HK-2 (cell line): ENCODE measurements at regions not wholly inside any gene's neighbourhood (a gene's known extent, or its start where the extent isn't known, plus 50 kb on each side); places are given as distances from the start of the nearest gene placed in this dataset.

ENCODE experiments used
- DNase-seq: peaks from one replicate; pipeline ENCODE4 v3.0.0-alpha.2; 2018; ENCODE audit not compliant: unreplicated experiment

DNA sequence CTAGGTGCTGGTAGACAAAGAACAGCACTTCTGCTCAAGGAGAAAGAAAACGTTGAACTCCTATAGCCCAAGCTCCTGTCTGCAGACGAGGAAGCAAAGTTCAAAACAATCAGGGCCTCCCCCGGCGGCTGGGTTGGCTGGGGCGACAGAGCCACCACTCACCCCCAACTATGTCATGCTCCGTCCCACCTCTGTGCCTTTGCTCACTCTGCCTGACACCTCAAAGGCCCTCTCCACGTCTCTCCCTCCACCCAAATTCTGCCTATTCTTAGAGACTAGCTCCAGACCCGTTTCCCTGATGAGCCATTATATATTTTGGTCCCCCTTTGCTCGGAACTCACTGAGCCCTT, 304.3 kb downstream of the TLE3 start:
- DNase-seq = no peak

DNA sequence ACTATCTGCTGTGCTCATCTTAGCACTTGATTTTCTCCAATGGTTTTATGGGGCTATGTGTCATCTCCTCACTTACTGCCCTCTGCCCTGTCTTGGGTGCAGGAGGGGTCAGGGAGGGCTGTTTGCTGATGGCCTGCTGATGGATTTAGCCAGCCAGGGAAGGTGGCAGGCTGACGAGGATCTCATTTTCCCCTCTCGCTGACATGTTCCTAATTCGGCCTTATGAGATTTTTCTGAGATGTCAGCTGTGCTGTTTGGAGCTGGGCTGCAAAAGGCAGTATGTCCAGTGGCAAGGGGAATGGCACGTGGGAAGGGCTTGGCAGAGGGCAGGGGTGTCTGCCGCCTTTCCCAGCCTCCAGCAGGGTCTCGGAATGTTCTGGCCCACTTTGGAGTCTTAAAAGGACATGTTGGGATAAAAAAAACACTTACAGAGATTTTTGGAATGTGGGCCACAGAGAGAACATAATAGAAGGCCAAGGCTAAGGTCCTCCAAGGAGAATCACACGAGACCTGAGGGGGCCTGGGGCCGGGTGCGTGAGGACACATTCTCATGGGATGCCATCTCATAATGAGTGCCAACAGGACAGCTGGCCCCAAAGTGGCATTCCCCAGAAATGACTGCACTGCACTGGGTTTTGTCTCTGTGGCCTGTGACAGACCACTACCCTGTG, 303.8 kb downstream of the TLE3 start:
- no peak for DNase-seq

DNA sequence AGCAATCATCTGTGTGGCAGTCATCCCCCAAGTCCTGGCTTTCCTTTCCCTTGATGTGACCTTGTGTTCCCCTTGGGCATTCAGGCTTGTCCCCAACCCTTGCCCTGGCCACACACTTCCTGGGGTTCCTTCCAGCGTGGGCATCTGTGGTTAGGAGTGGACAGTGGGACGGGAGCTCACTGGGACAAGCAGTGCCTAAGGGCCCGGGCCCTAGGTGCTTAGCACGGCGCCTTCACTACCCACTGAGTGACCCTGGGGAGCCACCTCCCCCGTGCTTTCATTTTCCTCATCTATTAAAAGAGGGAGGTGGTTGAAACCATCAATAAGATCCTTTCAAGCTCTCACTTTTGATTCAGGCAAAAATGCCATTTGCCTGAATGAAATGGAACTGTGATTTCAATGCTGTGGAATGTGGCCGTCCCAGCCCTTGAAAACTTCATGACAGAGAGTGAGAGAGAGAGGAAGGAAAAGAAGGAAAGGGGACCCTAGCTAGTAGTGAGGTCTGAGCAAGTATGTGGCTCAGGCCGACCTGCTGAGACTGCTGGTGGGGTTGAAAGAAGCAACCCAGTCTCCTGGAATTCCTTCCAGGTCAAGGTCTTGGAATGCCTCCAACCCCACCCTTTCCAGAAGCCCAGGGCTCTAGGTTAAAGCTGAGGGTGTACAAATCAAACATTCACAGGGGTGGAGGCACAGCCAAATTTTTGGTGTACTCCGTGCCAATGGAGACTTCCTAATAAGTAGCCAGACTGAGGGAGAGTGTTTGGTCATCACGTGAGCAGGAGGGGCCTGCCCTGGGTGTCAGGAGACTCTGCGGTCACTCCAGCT, 302.9 kb downstream of the TLE3 start:
- peak; percentile 18 for DNase-seq

DNA sequence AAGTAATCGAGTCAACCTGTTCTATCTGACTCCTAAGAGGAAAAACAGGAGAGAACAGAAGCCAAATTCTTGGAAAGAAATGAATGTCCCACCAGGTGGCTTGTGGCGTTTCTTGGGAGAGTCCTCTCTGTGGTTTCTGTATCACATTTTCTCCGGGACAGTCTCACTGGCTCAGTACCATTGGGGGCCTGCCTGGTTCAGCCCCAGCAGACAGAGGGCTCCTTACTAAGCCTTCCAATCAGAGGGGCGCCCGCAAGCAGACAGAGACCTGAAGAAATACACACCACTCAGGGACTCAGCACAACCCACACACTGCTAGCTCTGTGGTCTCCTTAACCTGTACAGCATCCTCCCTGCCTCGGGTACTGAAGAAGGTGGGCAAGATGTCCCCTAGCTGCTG, 302.1 kb downstream of the TLE3 start:
- DNase-seq = no peak

DNA sequence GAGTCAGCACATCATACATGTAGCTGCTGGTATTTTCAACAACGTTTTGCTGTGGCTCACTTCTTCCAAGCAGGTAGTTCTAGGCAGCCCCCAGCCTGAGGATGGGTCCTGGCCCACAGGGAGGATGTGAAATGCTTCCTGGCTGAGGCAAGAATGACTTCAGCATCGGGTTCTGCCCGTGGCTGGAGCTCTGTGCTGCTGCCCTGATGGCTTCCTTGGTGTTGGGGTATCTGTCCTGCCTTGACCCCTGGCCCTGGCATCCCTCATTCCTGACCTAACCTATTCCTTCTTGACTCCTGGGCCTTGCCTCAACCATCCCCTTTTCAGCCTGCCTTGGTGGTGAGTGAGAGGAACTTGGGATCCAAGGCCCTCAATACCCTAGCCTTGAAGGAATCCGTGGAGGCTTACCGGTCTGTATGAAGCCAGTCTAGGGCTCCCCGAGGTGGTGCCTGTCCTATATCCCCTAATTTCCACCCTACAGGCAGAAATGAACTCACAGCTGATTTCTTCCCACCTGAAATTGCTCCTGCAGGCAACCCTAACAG, 300.6 kb downstream of the TLE3 start:
- DNase-seq = no peak

DNA sequence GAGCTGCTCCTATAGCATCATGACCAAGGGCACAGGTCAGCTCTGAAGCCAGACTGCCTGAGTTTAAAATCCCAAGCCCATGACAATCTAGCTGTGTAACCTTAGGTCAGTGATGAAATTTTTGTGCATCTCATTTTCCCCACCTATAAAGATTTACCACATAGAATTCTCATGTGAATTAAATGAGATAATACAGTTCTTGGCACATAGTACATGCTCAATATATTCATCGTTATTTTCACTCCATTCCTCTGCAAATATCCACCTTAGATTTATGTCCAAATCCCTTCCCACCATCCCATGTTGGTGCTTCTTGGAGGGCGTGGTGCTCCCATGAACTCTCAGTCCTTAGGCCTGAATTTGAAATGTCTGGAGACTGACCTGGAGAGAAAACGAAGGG, 300.1 kb downstream of the TLE3 start:
- no peak for DNase-seq

DNA sequence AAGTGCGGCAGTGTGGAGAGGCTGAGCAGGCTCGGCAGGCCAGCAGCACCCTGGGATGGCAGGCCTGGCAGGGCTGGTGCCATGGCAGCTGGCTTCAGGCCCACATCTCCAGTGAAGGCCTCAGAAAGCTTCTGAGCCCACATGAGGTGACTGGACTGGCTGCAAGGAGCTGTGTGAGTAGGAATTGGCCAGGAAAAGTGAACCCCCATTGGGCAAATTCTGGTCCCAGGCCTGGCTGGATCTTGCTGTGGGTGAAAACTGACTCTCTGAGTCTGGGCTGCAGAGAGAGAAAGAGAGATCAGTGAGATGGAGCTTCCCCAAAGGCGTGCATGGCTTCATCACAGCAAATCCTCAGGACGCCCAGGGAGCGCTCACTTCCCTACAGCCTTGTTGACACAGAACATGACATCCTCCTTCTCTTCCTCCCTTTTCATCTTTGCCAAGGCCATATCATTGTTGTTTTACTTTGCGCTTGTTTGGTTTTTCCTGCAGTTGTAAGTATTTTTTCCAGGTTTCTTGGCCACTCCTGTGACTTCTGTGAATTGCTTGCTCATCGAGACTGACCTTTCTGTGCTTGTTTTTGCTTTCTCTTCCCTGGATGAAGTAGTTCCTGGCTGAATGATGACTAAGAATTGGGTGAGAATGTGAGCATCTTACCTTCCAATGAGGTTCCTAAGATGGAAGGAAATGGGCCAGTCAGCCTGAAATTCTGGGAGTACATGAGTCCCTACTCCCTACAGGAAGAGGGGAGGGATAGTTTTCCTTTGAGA, 299.1 kb downstream of the TLE3 start:
- DNase-seq = no peak

DNA sequence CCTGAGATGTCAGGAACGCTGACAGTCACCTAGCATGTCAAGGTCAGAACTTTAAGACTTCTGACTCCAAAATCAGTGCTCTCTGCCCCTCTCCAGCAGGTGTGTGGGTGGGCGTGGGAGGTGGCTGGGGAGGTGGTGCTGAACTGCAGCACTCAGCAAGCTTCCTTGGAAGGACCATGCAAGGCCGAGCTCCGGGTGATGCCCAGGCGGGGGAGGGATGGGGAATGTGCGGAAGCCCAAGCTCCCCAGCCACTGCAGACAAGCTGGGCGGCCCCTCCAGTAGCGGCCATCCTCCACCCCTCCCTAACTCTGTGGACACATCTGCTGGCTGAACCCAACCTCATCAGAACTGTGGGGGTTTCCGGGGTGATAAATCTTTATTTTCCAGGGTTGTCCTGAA, 296.6 kb downstream of the TLE3 start:
- no peak for DNase-seq

DNA sequence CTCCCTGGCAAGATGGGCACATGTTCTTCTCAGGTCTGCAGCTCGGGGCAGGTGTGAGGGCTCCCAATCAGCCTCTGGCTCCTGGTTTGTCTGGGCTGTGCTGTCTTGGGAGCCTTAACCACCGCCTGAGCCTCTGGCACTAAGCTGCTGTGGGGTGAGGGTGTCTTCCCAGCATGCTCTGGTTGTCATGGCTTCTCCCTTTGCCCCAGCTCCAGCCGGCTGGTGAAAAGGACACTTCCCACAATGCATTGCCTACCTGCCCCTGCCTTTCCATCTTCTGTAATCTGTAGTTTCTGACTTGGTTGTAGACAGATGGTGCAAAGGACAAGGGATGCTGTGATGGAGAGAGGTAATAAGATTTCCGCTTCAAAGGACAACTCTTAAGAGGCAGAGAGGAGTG, 295.3 kb downstream of the TLE3 start:
- no peak for DNase-seq

DNA sequence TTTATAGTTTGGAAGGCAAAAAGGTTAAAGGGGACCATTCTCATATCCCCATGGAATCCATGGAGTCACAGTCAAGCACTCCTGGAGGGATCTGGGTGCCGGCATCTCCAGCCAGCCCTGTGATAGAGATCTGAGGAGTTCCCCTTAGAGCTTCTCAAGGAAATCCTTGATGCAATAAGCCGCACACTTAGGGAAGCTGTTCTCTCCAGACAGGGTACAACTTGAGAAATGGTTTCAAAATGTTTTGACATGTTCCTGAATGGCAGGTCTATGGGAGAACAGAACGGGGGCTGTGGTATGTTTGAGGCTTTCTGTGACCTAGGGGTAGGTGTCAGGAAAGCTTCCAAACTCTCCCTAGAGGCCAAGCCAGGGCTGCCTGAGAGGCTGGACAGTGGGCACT, 292.9 kb downstream of the TLE3 start:
- DNase-seq = no peak

DNA sequence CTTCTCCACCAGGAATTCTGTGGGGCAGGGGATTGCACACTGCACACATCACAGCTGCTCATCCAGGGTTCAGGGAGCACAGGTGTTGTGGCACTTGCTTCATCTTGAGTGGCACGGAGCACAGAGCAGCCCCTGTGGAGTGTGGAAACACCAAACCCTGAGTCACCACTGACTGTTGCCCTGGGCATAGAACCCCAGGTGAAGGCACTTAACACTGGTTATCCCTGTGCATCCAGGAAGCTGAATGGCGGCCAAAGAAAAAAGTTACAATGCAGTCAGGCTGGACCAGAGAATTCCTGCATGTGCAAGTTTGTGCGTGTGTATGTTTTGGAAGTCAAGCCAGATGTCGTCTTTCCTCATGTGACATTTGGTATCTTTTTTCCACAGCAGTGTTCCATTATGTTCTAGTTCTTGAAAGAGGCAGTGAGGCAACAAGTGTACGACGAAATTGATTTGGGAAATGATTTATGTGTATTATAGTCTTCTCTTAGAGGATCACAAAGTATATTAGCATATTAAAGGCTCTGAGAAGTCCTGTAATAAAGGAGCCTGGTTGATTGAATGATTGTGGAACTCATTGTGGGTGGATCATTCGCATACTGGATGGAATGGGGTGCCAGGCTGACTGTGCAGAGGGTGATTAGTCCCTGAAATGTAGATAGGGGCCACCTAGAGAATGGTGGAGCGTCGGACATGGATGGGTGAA, 292.3 kb downstream of the TLE3 start:
- DNase-seq = no peak

DNA sequence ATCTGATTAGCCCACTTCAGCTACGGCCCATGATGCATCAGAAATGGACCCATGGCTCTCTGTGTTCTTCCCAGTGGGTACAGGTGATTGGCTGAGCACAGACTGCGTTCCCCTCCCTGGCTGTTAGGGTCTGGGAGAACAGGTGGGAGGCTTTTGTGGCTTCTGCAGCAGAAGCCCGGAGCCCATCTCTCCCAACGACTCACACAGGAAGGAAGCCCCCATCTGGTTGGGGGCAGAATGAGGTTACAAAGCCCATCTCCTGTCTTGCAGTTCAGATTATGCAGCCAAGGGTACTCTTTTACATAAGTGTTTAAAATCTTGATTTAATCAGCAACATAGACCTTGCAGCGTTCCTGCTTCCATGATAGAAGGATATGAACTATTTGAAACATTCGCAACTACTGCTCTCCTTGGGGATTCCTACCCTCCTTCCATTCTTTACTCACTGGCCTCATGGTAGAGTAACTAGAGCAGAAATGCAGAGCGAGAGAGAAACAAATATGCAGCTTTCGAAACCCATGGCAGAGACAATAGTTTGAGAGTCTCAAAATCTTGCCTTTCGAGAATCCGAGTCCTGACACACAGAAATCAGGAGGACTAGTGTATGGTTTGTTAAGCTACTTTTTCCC, 291.3 kb downstream of the TLE3 start:
- no peak for DNase-seq

DNA sequence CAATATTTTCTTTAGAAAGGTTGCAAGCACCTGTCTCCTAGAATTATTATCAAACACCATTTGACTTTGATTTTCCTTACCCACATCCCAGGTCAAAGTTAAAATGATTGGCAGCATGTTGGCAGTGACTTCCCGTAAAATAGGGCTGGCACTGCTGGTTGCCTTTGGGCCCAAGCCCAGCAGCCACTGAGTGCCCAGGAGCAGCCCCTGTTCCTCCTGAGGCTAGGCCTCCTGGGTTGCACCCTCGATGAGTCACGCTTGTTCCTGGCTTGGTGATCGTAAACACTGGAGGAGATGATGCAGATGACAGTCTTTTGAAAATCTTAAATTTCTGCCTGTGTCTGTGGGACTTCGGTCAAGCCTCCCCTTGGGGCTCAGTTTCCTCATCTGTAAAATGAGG, 290.0 kb downstream of the TLE3 start:
- no peak for DNase-seq

DNA sequence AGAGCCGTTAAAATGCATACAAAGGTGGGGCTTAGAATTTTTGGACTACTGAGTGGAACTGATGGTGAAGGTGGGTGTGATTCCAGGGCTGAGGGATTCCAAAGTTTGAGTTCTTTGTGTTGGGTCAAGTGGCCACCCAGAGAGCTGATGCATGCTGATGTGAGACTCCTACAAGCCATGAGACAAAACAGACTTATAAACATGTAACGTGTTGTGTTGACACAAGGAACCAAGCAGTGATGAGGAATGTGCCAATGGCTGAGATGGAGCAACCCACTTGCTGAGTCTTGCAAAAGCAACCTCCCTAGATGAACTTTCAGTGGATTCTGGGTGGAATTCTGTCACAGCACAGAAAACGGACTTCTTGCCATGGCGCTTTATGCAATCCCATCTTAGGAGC, 289.0 kb downstream of the TLE3 start:
- DNase-seq = no peak

DNA sequence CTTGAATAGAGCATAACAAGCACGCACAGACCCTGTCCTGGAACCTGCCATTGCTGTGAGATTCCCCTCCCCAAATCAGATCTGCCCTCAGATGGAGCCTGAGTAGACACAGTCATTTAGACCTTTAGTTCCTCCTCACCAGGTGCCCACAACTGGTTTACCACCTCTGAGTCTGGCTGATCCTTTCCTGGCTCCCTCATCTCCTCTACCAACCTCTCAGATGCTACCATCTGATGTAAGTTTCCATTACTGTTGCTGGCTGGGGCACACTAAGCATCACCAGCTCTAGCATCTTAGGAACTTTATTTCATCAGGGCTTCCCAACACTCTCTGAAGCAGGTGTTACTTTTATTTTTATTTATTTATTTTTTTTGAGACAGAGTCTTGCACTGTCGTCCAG, 288.3 kb downstream of the TLE3 start:
- no peak for DNase-seq

DNA sequence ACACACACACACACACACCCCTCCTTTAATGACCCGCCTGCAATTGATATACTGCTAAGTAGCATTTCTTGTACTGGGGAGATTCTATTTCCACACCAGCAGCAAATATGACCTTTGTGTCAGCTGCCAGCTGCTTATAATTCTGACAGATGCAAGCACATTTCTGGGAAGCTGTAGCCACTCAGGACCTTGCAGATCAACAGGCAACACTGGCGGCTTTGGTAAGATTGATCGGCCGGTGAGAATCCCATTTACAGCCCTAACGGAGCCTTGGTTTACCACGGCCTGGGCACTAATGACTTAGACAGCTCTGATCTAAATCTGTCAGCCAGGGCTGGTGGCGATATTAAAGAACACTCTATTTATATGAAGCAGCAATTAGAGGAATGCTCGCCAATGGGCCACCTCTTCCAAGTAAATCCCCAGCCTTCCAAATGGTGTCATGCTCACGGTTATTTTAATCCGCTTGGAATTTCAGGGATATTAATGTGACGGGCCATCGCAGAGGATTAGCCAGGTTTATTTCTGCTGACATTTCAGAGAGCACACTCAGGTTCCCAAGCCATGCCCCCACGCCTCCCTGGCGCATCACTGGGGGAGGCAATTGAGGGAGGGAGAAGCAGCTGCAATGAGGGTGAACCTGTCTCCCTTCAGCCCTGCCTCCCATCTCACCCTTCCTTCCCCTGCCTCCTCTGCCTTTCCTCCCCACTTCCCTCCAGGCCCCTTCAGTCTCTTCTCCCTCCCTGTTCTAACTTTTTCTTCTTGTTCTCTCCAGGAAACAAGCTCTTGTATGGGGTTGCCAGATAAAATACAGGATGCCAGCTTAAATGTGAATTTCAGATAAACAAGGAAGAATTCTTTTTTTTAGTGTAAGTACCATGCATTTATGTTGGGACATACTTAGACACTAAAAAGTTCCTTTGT, 287.0 kb downstream of the TLE3 start:
- no peak for DNase-seq

DNA sequence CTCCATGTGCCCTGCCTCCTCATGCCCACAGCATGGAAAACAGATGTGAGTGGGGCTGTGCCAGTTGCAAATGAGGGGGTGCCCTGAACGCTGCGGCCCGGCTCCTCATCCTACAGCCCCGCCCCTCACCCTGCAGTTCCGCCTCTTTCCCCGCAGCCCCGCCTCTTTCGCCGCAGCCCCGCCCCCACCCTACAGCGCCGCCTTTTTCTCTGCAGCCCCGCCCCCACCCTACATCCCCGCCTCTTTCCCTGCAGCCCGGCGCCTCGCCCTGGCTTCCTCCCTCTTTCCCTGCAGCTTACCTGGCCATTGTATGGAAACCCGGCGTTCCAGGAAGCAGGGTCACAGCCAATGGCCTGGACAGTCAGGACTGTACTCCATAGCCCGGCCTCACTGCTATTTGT, 284.9 kb downstream of the TLE3 start:
- DNase-seq = no peak

DNA sequence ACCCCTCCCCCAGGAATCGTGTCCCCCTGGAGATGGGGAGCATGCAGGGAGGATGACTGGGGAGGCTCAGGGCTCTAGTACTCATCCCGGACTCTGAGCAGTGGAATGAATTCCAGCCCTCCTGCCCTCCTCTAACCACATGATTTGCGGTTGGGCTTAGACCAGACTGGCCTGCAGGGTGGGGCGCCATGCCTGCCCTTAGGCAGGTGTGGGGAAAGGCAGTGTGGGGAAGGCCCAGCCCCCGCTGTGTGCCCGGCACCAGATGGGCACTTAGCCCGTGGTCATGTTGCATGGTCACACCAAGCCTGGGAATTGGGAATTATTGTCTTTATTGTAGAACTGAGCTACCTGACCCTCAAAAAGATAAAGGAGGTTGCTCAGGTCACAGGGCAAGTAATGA, 283.8 kb downstream of the TLE3 start:
- no peak for DNase-seq

DNA sequence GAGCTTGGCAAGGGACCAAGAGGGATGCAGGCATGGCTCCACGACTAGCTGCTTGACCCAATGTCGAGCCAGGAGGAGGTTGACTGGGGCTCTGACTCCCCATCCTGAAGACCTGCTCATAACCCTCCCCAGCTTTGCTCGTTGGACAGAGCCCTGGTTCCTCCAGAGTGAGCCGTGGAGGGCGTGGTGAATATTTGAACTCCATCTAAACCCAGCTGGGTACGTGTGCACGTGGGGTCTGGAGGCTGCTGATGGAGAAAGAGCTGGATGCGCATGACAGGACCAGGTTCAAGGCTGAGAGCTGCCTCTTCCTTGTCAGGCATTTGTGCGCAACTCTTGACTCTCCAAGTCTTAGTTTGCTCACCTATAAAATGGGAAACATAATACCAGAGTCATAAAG, 282.8 kb downstream of the TLE3 start:
- DNase-seq = no peak

DNA sequence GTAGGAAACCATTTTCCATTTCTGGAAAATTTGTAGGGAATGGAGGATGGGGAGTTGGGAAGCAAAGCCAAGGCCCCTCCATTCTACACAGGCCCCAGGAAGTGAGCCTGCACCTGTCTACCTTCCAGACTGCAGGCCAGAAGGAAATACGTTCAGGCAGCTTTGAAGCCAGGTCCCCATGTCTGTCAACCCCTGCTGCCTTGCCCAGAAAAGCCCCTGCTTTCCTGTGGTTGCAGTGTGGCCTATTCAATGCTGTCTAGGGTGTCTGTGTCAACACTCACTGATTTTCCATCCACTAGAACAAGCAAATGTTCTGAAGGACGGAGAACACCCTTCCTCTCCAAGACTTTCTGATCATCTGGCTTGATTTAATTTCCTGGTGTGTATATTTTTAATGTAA, 281.9 kb downstream of the TLE3 start:
- DNase-seq = no peak

DNA sequence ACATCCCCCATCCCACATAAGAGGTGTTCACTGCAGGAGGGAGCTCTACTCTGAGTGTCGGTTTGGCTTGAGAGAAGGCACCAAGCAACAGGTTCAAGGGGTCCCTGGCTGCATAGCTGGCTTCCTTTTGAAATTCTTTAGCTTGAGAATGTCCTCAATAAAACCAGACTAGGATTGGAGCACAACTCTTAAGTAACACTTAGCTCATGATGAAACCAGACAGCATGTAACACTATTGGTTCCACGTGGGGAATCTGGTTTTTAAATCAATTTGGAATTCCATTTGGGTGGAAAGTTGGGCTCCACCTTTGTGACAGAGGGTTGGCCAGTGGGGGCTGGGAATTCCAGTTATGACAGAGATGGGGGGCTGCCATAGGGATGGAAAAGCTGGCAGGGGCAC, 281.2 kb downstream of the TLE3 start:
- DNase-seq = no peak
